Limb (tissue), 2 donors: ENCODE measurements at regions not wholly inside any gene's neighbourhood (a gene's known extent, or its start where the extent isn't known, plus 50 kb on each side); places are given as distances from the start of the nearest gene placed in this dataset.
"Not testable (repeated sequence)": the region's sequence is repeated elsewhere in the genome, so short reads cannot be mapped to it uniquely, and the experiment has no call there.

Experiments used
- DNase-seq, 2 donors: peaks; one replicate each; pipeline ENCODE4 v3.0.0-alpha.2; 2016; ENCODE audit errors: extremely low spot score in 2 of 2

DNA sequence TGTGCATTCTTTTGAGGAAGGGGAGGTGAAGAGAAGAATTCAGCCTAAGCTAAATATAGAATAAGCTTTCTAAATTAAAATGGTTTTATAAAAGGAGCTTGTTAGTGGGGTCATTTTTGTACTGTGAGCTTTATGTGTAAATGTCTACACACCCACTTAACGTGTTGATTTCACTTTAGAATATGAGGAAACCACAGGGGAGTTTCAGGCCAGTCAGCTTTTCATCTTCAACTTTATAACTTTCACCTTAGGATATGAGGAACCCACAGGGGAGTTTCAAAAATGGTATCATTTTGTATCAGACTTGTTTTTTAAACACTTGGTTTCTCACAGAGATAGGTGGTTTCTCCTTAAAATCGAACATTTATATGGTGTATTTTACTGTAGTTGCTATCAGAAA lies 120.7 kb upstream of the NIPA1 start:
- not testable (repeated sequence) for DNase-seq

DNA sequence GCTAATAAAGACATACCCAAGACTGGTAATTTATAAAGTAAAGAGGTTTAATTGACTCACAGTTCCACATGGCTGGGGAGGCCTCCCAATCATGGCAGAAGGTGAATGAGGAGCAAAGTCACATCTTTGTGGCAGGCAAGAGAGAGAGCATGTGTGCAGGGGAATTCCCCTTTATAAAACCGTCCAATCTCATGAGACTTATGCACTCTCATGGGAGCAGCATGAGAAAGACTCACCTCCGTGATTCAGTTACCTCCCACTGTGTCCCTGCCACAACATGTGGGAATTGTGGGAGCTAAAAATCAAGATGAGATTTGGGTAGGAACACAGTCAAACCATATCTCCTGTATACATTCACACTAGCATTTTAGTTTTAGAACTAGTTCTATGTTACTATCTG lies 101.7 kb upstream of the NIPA1 start:
- not testable (repeated sequence) for DNase-seq

DNA sequence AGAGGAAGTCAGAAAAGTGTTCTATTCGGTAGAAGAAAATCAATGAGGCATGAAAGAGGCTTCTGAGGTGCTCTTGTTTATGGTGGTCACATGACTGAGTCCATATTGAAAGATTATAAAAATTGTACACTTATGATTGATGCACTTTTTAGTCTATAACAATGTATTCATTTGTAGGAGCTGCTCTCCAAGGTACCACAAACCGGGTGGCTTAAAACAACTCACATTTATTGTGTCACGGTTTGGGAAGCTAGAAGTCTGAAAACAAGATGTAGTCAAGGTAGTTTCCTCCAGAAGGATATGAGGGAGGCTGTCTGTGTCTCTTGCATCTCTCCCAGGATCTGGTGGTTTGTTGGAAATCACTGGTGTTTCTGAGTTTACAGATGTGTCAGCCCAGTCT lies 86.6 kb upstream of the NIPA1 start:
- not testable (repeated sequence) for DNase-seq

DNA sequence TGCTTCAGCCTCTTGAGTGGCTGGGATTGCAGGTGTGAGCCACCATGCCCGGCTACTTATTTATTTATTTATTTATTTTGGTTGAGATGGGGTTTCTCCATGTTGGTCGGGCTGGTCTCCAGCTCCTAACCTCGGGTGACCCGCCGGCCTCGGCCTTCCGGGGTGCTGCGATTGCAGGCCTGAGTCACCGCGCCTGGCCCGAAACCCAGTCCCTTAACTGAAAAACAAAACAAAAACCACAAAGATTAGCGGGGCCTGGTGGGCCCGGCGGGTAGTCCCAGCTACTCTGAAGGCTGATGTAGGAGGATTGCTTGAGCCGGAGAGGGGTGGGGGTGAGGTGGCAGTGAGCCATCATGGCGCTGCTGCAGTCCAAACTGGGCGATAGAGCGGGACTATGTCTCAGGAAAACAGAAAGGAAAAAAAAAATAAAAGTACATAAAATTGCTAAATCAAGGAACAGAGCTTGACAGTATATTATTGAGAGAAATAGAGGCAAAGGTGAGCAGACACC lies 75.6 kb upstream of the NIPA1 start:
- DNase-seq: not testable (repeated sequence)

DNA sequence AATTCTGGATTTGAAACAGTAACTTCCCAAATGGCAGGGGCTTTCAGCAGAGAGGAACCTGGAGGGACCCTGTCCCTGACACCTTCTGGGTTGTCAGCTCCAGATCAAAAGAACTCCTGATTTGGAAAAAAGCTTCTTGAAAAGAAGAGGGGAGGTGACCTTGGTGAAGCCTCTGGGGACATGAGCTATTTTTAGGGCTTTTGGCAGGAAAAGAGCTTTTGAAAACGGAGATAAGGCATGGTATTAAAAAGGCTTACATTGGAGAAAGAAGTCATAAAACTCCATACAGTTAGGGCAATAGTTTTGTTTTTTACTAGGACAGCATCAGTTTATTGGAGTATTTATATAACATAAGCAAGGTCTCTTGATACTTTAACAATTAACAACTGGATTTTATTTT lies 72.5 kb upstream of the NIPA1 start:
- DNase-seq: not testable (repeated sequence)

DNA sequence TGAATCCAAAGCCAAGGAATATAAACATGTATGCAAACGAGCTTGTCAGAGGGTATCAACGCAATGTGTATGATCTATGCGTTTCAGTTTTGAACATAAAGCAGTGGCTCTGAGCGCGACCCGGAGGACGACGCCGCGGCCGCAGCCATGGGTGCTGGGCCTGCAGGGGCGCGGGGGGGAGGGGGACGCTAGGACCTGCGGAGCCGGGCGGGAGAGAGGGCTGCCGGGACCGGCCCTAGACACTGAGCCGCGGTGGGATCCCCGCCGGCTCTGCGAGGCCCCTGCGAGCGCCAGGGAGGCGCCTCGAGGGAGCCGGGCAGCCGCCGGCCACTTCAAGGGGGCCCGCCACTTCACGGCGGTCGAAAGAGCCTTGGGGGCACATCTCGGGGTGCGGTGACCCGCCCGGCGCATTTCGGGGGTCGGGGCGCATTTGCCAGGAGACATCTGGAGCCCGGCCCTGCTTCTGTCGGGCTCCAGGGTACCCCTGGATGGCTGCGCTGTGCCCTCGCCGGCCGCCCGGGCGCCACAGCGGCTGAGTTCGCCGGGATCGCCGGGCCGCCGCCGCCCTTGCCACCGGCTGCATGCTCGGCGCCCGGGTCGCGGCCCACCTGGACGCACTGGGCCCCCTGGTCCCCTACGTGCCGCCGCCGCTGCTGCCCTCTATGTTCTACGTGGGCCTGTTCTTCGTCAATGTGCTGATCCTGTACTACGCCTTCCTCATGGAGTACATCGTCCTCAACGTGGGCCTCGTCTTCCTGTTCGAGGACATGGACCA lies 71.9 kb upstream of the NIPA1 start:
- DNase-seq: peak in 1 of 2 donors; percentile 32

DNA sequence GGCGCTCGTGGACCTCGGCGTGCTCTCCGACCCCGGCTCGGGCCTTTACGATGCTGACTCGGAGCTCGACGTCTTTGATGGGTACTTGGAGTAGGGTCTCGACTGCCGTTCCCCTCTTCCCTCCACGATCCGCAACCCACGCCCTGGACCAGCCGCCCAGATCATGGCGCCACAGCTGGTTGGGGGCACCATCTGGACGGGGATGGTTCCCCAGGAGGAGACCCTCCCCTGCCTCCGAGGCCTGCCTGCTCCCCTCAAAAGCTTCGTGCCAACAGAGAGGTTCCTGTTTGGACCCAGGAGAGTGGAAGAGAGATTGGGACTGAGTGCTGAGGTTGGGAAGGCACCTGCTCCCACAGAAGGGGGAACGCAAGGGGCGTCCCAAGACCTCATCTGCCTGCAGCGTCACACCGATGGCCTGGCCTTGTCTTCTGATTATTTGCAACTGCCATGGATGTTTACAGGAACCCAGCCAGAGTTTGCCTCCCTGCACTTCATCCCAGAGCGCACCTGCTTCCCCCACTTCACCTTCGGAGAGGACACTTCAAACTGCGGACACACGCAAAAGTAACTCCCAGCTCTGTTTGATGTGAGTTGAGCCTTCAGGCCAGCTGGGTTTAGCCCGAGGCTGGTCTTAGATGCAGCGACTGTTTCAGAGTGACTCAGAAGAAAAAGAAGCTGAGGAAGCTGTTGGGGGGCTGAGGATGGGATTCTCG lies 71.2 kb upstream of the NIPA1 start:
- not testable (repeated sequence) for DNase-seq

DNA sequence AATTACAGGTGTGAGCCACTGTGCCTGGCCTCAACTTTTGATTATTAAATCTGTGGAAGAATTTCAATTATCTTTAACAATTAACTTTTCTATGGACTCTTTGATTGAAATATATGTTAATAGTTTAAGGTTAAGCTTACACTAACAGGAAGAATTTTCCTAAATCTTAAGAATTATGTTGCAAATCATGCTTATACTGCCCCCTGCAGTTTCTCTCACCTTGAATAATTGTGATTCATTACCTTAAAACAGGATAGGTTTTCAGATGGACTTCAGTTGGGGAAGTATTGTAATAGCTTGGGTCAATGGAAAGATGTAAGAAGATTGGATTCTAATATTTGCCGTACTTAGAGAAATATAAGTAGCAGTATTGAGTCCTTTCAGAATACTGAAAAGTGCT lies 66.5 kb upstream of the NIPA1 start:
- DNase-seq: not testable (repeated sequence)

DNA sequence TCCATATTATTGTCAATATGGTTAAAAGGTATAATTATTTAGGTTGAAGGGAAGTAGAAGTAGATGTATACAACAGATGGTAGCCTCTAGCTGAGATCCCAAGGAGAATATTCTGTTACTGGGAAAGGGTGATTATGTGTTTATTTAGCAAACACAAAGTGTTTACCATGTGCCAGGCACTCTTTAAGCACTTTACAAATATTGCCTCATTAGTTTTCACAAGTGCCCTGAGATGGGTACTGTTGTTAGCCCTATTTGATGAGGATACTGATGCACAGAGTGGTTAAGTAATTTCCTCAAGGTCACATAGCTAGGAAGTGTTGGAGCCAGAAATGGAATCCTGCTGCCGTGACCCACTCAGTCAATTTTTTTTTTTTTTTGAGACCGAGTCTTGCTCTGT lies 60.3 kb upstream of the NIPA1 start:
- DNase-seq: not testable (repeated sequence)

DNA sequence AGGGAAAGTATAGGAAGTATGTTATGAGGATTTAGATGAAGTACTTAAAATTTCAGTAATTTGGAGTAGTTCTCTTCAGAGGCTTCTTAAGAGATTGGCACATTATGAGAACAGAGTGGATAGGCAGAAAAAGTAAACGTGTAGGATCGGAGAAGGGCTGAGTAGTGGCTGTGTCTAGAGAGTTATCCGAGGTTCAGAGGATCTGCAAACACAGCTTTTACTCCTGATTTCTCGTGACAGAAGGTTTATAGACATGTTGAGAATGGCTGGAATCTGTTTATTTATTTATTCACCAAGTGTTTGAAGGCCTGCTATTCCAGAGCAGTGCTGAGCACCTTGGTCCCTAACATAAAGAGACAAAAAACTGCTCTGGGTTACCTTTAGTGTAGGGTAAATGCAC lies 51.4 kb upstream of the NIPA1 start:
- DNase-seq: not testable (repeated sequence)

DNA sequence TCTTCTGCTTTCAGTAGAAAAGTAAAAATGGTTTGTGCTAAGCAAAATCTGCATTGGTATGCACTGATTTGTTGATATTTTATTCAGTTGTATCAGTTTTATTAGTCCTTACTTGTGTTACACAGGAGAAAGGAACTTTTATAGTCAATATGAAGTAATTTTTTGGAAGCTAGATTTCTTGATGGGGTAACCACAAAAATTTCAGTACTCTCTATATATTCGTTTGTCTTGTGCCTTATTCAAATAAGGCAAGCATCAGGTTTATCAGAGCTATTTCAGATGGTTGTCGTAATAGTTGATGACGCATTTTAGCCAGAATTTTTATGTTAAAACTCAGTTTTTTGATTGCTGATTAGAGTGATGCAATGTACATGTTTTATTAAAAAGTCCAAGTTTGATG lies 50.7 kb upstream of the NIPA1 start:
- no peak for DNase-seq

DNA sequence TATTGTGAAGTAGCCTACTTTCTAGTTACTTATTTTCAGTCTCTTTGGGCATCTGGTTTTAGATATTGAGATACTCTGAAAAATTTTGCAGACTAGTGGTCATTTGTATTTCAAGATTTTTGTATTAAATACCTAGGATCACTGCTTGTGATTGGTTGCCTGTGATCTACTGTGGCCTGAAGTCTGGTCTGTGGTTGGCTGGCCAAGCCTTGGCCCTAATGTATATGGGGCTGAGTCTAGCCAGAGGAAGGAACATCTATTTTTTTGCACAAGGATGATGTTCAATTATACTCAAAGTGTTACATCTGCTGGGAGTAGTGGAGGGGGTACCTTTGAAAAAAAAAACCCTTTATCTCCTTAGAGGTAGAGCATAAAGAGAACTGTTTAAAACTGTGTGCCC lies 50.2 kb upstream of the NIPA1 start:
- DNase-seq: not testable (repeated sequence)
